Myocyte (in vitro differentiated cells): ENCODE measurements at regions not wholly inside any gene's neighbourhood (a gene's known extent, or its start where the extent isn't known, plus 50 kb on each side); places are given as distances from the start of the nearest gene placed in this dataset.
A peak's percentile ranks its signal among the peaks of the same experiment; 100 is the strongest.

Experiments used
- DNase-seq: peaks from one replicate; pipeline ENCODE4 v3.0.0-alpha.2; 2012; ENCODE audit warnings: low read depth

DNA sequence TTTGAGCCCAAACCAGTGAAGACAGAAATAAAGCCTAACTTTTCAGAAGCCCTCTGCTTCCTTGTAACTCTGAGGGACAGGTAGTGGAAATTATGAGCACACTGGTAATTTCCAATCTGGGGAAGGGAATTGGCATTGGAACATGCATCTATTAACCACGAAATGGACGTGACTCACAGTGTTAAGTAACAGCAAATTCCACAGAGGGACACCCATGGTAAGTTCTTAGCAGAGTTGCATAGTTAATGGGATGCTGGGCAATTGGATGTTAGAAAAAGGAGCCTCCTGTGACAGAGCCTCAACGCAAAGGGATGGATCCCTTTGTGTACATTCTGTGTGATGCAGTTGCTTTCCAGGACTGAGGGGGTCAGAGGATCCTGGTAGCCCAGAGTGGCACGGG lies 168.6 kb downstream of the SEMA6D start:
- peak; percentile 13 for DNase-seq

DNA sequence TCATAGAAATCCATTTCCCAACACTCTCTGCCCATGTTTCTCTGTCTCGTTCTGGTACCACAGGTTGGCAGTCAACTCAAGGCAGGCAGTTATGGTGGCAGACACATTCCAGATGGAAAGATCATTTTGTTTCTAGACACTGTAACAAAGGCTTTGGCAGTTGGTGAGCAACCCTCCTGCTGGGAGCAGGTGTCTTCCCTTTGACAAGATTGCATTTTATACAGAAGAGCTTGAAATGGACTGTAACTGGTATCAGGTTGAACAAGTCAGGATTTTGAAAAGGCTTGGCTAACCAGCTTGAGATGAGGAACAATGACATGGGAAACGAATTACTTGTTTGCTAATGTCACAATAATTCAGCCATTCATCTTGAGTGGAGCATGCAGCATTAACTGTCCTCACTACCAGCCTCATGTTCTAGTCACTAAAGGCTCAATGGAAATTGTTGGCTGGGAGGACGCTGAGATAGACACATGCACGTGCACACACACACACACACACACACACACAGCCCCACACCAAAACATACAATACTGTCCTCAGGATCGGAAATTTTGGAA lies 170.0 kb downstream of the SEMA6D start:
- no peak for DNase-seq

DNA sequence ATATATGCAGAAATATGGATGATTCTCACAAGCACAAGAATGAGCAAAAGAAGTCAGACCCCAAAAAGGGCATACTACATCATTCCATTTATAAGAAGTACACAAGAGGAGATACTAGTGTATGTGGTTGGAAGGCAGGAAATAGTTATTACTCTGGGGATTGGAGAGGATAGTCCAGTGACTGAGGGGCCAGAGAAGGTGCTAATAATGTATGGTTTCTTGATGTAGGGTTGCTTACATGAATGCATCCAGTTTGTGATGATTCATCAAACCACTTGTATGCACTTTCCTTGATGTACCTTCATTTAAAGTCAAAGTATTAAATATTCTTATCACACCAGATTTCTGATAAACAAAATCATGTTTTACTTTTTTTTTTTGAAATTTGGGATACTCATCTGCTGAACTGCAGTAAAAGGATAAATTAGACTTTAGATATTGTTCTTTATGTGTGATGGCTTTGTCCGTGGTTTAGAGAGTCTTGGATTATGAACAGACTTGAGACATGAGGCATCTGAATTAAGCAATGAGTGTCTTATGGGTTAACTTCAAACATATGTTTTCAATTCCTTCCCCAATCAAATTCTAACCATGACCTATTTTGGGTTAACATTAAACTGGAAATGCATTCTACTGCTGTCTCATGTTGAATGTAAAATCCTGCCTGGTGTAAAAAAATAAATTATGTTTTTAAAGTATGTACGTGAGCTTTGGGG lies 171.2 kb downstream of the SEMA6D start:
- no peak for DNase-seq

DNA sequence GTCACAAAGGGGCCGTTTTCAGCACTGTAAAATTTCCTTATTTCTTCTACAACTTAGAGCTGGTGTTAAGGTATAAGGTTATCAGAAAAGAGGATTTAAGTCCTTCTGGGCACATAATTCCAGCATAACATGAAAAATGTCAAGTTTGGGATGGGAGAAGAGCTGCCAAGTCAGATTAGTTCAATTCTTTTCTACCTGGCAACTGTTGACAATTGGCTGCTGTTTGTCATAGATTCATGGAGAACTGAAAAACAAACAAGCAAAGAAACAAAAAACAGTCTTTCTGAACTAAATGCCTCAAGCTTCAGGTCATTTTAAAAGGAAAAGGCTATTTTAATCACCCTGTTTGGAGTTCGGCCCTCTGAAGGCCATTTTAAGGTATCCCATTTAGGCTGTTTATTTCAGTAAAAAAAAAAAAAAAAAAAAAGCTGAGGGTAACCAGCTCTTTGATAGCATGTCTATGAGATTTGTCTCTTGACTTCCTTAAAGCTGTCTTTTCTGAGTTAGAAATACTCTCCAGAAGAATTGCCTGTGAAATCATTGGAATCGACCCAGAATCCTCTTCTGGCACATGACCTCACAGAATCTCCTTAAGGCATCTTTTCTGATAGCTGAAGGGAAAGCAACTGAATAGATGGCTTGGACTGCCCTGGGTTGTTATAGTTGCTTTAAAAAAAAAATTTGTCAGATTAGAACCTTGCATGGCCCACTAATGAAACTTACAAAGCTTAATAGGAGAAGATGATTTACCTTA lies 173.3 kb downstream of the SEMA6D start:
- no peak for DNase-seq

DNA sequence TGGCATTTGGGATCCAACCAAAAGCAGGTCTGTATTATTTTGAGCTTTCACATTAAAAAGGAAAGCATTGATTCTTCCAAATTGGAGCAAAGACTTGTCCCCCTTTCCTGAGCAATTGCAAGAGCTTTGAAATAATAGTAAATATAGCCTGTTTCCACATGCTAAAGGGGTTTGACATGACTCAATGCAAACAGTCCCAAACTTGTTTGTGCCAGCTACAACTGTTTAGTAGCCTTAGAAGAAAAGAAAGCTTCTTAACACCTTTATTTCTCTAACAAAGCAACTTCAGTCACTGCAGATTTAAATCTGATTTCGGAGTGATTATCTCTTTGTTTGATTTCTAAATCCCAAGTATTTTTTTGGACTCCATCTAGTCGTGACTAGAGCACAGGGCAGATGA lies 180.2 kb downstream of the SEMA6D start:
- DNase-seq, result no peak

DNA sequence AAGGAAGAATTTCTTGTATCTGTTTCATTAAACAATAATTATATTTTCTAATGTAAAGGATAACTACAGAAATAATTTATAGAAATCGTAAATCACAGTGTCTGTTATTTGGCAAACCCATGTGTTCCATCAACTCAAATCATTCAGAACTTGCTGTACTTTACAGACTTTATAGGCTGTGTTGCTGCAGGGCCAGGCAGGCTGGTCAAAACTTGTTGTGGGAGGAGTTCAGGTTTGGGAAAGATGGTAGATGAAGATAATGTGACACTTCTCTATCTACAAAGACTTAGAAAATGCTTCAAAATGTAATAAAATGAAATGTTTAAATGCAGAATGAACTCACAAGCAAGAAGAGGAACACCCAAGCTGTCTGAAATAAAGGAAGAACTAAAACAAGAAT lies 183.4 kb downstream of the SEMA6D start:
- DNase-seq, result no peak

DNA sequence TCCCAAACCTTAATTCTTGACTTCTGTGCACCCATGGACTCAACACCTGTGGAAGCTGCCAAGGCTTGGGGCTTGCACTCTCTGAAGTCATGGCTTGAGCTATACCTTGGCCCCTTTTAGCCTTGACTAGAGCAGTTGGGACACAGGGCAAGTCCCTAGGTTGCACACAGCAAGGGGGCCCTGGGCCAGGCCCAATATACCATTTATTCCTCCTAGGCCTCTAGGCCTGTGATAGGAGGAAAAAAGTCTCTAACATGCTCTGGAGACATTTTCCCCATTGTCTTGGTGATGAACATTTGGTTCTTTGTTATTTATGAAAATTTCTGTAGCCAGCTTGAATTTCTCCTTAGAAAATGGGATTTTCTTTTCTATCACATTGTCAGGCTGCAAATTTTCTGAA lies 186.1 kb downstream of the SEMA6D start:
- DNase-seq, result no peak

DNA sequence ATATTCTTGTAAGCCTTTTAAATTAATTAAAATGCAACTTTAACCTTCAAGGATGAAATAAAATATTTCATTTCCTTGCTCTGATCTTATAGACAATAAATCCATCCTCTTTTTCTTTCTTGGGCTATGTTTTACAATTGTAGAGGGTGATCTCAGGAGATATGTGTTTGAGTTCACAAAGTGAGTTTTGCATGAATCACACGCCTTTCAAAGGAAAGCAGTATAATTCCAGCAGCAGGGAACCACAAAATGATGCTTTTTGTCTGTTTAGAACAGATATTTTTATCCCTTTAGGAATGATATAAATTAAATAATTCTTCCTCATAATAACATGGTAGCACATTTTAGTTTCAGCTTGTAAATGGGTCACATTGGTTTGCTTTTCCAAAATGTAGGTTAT lies 191.2 kb downstream of the SEMA6D start:
- DNase-seq, result no peak

DNA sequence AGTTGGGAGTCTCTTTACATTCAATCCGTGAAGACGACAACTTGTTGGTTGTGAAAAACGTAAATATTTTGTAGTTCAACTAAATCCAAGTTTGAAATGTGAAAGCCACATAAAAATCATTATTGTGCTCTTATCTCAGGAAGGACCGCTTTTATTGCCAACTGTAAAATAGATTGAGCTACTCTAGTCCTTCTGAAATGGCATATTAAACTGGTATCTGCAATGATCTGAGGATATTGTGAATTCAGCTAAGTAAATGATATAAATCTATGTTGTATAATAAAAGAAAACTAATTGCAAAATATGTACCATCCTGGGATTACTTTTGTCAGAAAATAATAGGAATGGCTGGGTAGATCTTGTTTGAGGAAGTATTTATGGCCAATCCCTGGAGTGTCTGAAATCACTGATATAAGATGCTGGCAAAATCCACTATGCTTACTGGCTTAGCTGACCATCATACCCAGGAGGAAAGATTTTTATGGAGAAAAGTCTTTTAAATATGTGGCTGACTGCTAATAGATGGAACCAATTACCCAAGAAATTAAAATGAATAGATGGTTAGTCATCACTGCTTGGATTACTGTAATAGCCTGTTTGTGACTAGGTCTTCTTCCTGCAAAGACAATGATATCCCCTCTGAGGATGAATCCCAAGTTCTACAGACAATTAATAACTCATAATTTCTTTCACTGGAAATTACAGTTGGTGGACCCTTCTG lies 191.8 kb downstream of the SEMA6D start:
- no peak for DNase-seq

DNA sequence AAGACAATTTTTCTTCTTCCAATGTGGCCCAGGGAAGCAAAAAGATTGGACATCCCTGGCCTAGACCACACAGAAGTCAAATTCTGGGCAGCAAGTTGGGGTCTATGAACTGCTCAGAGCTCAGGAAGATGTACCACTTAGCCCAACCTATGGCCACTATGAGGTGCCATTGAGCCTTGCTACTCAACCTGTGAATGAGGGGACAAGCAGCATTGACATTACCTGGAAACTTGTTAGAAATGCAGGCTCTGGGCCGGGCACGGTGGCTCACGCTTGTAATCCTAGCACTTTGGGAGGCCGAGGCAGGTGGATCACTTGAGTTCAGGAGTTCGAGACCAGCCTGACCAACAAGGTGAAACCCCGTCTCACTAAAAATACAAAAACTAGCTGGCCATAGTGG lies 195.6 kb downstream of the SEMA6D start:
- peak; percentile 1 for DNase-seq

DNA sequence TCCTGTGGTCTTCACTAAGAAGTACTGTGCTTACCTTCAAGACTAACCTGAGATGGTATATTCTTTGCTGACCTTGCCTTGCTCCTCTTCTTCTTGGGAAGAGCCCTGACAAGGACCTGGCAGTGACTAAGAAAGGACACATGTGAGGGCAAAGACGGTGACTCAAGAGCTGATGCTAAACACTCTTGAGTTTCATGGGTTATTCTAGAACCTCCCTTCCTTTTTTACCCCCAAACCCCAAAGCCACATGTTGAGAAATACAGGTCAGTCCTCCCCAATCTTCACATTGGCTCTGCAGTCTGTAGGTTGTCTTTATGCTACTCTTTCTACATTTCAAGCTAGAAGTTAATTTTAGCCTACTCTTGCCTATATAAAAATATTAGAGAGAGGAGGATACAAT lies 200.6 kb downstream of the SEMA6D start:
- DNase-seq, result no peak

DNA sequence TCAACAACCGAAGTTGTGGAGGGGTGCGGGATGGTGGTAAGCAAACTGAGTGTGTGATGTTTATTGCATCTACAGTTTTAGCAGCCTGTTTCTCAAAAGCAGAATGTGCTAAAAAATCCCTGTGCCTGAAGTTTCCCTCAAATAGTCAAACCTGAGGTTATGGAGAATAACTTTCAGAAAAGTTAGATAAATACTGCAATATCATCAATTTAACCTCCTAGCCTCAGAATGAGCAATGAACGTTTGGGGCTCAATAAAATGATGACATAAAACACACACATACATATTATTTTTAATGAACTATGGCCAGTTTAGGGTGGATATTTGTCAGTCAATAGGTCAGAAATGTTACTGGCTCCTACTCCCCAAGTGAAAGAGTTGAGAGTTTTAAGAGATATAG lies 201.6 kb downstream of the SEMA6D start:
- no peak for DNase-seq

DNA sequence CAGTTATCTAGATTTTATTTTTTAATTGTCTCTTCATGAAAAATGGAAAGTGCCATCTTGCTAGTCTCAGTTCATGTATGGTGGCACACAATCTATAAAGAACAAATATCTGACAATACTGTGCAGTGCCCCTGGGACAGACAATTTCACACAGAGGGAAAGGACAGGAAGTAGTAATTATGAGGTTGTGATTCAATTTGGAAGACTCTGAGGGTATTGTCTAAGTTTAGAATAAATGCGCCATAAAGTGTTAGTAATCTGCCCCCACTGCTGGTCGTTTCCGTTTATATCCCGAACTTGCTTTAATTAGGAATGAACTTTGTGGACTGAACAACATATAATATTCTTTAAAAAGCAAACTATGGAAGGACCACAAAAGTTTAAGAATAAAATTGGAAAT lies 196.4 kb upstream of the SLC24A5 start:
- no peak for DNase-seq

DNA sequence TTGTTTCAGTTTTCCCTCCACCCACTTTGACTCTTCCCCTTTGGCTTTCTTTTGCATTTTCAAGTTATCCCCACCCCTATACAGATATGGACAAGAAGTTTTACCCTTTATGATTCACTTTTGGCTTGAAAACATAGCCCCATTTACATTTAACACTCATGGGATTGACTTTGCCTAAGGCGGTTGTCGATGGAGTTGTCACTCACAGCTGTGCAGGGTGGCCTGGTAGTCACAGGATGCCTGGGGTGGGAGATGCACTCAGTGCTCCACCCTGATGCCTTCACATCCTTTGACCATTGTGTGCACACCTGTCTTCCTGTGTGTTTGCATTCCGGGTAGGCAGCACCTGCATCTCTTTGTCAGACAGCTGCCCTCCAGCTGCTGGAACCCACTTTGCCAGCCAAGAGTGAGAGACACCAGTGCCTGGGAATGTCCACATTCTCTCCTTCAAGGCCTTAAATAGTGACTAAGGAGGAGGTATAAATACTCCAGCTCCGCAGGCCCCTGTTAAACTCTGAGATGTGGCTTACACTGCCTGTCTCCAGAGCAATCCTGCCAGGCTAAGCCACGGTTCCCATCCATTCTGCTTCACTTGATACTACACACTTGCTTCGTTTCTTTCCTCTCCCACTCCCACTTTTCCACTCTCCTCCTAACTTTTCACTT lies 191.5 kb upstream of the SLC24A5 start:
- DNase-seq, result no peak

DNA sequence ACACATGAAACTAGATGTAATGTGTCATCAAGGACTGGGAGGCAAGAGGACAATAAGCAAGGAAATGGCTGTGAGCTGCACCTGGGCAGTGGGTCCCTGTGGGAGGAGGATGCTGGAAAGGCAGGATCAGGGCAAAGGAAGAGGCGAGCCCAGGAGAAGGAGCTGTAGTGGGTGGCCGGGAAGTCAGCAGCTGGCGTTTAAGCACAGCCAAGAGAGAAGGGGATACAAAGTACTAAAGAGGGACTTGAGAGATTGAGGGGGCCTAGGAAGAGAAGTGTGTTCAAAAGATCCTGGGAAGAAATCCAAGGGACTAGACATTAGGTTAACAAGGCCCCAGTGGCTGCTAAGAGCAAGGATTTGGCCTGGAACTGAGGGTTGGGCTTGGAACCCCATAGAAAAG lies 188.5 kb upstream of the SLC24A5 start:
- DNase-seq, result no peak

DNA sequence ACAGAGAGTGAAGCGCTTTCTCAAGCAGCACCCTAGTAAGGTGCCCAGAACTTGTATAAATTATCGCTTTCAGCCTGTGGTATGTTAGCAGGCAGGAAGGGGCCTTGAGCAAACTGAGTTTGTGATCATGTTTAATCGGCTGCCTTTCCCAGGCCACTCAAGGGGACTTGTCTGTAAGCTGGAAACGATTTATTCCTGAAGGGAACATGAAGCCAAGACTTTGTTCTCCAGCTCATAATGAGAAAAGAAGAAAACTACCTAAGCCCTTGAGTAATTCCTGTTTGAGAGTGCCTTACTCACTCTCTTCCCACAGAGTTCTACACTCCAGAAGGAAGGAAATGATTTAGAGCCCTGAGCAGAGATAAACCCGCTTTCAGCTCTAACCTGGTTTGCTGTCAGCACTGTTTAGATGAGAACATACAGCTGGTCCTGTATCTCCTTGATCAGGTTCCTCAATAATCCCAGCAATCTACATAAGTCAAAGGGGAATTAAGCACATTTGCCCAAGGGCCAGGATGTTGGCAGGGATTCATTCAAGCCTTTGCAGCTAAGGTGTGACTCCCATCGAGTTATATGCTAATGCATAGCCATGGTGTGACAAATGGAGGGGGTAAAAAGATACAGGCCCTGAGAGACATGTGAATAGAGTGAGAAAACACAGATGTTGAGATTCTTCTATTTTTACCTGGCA lies 187.7 kb upstream of the SLC24A5 start:
- DNase-seq, result no peak

DNA sequence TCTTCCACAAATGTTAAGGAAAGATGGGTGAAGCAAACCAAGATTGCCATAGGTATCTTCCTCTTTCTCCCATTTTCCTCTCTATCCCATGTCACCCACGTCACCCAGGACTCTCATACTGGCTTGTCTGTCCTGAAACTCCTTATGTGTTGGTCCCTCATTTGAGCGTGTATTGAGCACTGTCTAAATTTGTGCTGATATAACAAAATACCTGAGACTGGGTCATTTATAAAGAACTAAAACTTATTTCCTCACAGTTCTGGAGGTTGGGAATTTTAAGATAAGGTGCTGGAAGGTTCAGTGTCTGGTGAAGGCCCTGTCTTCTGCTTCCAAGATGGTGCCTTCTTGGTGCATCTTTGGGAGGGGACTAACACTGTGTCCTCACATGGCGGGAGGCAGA lies 186.9 kb upstream of the SLC24A5 start:
- no peak for DNase-seq

DNA sequence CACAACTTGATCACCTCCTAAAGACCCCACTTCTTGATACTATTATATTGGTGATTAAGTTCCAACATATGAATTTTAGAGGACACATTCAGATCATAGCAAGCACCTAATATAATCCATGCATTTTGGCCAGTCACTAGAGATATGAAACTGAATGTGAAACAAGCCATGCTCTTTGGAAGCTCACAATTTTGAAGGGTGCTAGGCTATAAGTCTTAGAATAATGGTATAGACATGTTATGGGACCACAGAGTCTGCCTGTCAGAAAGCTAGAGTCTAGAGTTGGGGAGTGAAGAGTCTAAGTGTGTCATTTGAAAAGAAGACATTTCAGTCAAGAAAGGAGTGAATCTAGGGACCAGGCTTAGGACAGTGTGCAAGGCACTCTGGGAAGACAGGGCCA lies 186.4 kb upstream of the SLC24A5 start:
- no peak for DNase-seq

DNA sequence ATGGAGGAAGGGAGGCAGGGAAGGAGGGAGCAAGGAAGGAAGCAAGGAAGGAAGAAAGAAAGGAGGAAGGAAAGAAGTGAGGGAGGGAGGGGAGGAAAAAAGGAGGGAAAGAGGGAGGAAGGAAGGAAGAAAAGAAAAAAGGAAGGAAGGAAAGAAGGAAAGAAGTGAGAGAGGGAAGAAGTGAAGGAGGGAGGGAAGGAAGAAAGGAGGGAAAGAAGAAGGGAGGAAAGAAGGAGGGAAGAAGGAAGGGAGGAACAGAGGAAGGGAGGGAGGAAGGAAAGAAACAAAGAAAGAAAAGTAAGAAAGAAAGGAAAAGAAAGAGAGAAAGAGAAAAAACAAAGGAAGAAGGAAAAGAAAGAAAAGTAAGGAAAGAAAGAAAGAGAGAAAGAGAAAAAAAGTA lies 183.0 kb upstream of the SLC24A5 start:
- no peak for DNase-seq

DNA sequence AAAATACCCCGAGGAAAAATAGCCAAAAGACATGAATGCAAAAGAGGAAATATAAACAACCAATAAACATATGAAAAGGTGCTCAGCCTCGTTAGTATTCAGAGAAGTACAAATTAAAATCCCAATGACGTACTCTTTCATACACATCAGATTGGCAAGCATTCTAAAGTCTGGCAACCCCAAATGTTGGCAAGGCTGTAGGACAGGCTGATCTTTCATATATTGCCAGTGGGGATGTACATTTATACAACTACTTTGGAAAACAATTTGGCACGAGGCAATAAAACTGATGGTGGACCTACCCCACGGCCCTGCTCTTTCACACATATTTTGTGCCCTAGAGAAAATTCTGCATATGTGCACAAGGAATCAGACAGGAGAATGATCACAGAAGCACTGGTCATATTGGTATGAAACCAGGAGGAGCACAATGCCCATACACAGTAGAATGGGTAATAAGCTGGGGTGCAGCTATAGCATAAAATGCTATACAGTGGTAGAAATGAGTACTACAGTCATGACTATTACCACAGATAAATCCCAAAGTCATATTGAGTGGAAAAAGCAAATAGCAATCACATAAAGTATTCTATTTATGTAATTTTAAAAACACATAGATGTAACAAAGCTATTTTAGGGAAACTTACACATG lies 176.0 kb upstream of the SLC24A5 start:
- DNase-seq, result no peak
